ENCODE measurements at regions not wholly inside any gene's neighbourhood (a gene's known extent, or its start where the extent isn't known, plus 50 kb on each side); places are given as distances from the start of the nearest gene placed in this dataset.

GRCh38 chr17:13995856-13996271, 73.4 kb upstream of the COX10 start:
- H3K4me1 ChIP-seq: no peaks in the 10 kb centered on the region
- DNase-seq (no peak), ATAC-seq (no peak)
- no peak overlapping the region for H3K4me3 ChIP-seq
- no peak for TF ChIP-seq CTCF (IDR thresholded peaks at IDR 0.05)
- WGBS, 3 donors: 32 to 50% (median 36%) methylated on average over 4 of the region's 4 CpGs
- no peaks in the 10 kb centered on the region for H3K27me3 ChIP-seq (ENCODE audit: insufficient read depth in 3 of 3, low read length in 2 of 3)
- no peak overlapping the region for H3K27ac ChIP-seq
- H3K36me3 ChIP-seq (ENCODE audit: insufficient read depth in 1 of 2, low read depth in 1 of 2): no peaks in the 10 kb centered on the region
- intact Hi-C loops (cut with DNase I): no loop called here
- H3K9me3 ChIP-seq: no peaks in the 10 kb centered on the region

GRCh38 chr17:13996276-13996675, 73.0 kb upstream of the COX10 start:
- Histone ChIP-seq H3K4me1 (no peaks in the 10 kb centered on the region), H3K27ac (no peak overlapping the region), H3K9me3 (no peaks in the 10 kb centered on the region), H3K4me3 (no peak overlapping the region), H3K27me3 (ENCODE audit: insufficient read depth in 3 of 3, low read length in 2 of 3) (no peaks in the 10 kb centered on the region), H3K36me3 (ENCODE audit: insufficient read depth in 1 of 2, low read depth in 1 of 2) (no peaks in the 10 kb centered on the region)
- ATAC-seq (no peak), DNase-seq (no peak)
- intact Hi-C loops (cut with DNase I): no loop called here
- WGBS, 3 donors: 67 to 74% (median 71%) methylated on average over 7 of the region's 7 CpGs
- no peak for TF ChIP-seq CTCF (IDR thresholded peaks at IDR 0.05)

- H3K4me1 ChIP-seq: no peaks in the 10 kb centered on the region
- DNase-seq (no peak), ATAC-seq (no peak)
- no peaks in the 10 kb centered on the region for H3K9me3 ChIP-seq
- no peak overlapping the region for H3K4me3 ChIP-seq
- no peak overlapping the region for H3K27ac ChIP-seq
- no peak for TF ChIP-seq CTCF (IDR thresholded peaks at IDR 0.05)
- H3K27me3 ChIP-seq (ENCODE audit: insufficient read depth in 3 of 3, low read length in 2 of 3): no peaks in the 10 kb centered on the region
- H3K36me3 ChIP-seq (ENCODE audit: insufficient read depth in 1 of 2, low read depth in 1 of 2): no peaks in the 10 kb centered on the region
- WGBS, 3 donors: 56 to 73% (median 70%) methylated on average over 3 of the region's 3 CpGs
- intact Hi-C loops (cut with DNase I): no loop called here
Observed at GRCh38 chr17:13996748-13997147, 72.6 kb upstream of the COX10 start.

GRCh38 chr17:14004927-14005620, 64.2 kb upstream of the COX10 start:
- H3K36me3 ChIP-seq (ENCODE audit: insufficient read depth in 1 of 2, low read depth in 1 of 2): no peaks in the 10 kb centered on the region
- DNase-seq (no peak), ATAC-seq (no peak)
- 85 to 97% (median 96%) methylated on average over 2 of the region's 2 CpGs for WGBS, 3 donors
- no peak overlapping the region for H3K27ac ChIP-seq
- no peaks in the 10 kb centered on the region for H3K4me1 ChIP-seq
- intact Hi-C loops (cut with DNase I): no loop called here
- H3K9me3 ChIP-seq: no peaks in the 10 kb centered on the region
- no peak for TF ChIP-seq CTCF (IDR thresholded peaks at IDR 0.05)
- peaks cover 0 to 2% (median 0%) of the 10 kb centered on the region in 3 donors for H3K27me3 ChIP-seq (ENCODE audit: insufficient read depth in 3 of 3, low read length in 2 of 3)
- no peak overlapping the region for H3K4me3 ChIP-seq

Data from psoas muscle (tissue), 7 donors.